ENCODE measurements at regions not wholly inside any gene's neighbourhood (a gene's known extent, or its start where the extent isn't known, plus 50 kb on each side); places are given as distances from the start of the nearest gene placed in this dataset.

DNA sequence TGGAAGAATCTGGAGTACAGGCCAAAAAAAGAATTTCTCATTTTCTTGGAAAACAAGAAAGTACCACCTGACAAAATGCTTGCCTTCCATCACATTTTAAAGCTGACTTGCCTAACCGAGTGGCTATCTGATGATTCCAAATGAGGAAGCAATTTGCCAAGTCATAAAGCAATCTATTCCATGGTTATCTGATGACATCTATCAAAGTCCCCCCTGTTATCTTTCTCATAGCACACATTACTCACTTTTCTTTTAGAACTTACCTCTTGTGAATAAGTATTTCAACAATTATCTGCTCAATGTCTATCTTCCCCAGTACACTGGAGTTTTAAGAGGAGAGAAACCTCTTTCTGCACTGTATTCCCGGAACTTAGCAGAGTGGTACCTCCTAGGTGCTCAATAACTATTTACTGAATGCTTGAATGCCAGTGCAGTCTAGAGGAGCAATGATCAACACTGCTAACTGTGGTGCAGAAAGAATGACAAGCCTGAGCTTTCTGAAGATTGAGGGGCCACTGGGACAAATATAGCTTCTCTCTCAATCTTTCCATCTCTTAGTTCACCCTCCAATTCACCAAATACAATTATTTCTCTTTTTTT lies 186.3 kb upstream of the ATP11B start:
- no peaks in the 10 kb centered on the region for H3K4me1 ChIP-seq (ENCODE audit: insufficient read depth)
- 46% methylated on average over 2 of the region's 2 CpGs for WGBS
- no peak overlapping the region for H3K27ac ChIP-seq (ENCODE audit: low read depth)

DNA sequence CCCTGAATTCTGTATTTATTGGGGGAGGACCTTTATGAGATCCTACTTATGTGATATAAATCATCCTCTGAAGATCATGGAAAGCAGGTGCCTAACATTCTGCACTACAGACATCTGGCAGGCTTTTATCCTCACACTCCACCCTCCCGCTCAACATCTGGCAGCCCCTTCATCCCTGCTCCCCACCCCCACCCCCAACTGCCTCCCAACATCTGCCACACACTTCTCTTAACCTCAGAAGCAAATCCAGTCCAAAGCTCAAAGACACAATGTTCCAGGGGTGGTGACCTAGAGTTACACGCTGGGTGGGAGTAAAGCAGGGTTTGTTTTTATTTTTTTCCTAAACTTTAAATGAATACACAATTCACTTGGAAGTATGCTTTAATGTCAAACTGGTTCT lies 184.5 kb upstream of the ATP11B start:
- DNase-seq (ENCODE audit: extremely low spot score): no peak
- WGBS: 26% methylated on average over 2 of the region's 2 CpGs
- H3K36me3 ChIP-seq (ENCODE audit: insufficient read depth): no peaks in the 10 kb centered on the region

More for the DNA sequence above, 186.3 kb upstream of the ATP11B start:
- Histone ChIP-seq H3K36me3 (ENCODE audit: insufficient read depth) (no peaks in the 10 kb centered on the region), H3K4me3 (ENCODE audit: low read depth, low read length) (no peak overlapping the region)
- DNase-seq (ENCODE audit: extremely low spot score): no peak

DNA sequence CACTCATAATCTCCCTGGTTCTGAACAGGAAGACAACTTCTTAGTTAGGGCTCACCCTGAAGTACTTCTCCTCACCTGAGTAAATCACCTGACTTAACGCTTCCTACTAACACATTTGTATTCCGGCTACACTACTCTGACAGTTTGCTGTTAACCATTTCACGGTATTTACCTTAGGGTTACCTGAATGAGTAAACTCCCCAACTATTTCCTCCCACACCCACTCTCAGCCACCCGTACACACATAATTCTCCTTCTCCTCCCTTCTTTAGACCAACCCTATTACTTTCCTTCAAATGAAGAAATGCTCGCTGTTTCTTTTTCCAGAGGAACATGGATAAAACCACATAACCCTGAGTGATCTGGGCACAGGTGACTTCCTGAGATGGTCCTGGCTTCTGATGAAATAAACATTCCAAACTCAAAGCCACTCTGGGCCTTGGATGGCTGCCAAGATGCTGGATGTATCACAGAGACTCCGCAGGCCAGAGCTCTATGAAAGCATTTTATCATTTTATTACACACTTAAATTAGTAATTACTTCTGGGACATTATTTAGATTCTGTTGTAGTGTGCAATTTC lies 183.6 kb upstream of the ATP11B start:
- WGBS: 49% methylated on average over 6 of the region's 6 CpGs
- Histone ChIP-seq H3K27ac (ENCODE audit: low read depth) (peak overlapping the region; percentile 23), H3K4me3 (ENCODE audit: low read depth, low read length) (no peak overlapping the region), H3K36me3 (ENCODE audit: insufficient read depth) (no peaks in the 10 kb centered on the region), H3K4me1 (ENCODE audit: insufficient read depth) (no peaks in the 10 kb centered on the region)
- no peak for DNase-seq (ENCODE audit: extremely low spot score)

More for the DNA sequence above, 184.5 kb upstream of the ATP11B start:
- no peak overlapping the region for H3K4me3 ChIP-seq (ENCODE audit: low read depth, low read length)
- no peaks in the 10 kb centered on the region for H3K4me1 ChIP-seq (ENCODE audit: insufficient read depth)
- no peak overlapping the region for H3K27ac ChIP-seq (ENCODE audit: low read depth)

DNA sequence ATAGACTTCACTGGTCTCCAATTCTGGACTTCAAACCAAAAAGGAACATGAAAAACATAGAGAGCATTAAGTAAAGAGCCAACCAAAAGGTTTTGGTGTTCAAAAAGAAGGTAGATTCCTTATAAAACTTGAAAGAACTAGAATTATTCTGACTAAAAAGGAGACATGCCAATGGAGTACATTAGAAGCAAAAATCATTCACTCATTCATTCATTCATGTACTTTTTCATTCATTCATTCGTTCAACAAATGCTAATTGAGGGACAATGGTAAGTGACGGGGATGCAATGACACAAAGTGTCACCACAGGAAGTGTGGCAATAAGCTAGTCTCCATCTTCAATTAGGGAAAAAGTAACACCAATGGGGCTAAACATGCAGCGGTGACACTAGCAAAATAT lies 181.0 kb upstream of the ATP11B start:
- no peaks in the 10 kb centered on the region for H3K36me3 ChIP-seq (ENCODE audit: insufficient read depth)
- H3K4me1 ChIP-seq (ENCODE audit: insufficient read depth): no peaks in the 10 kb centered on the region
- 83% methylated on average over 3 of the region's 3 CpGs for WGBS
- H3K27ac ChIP-seq (ENCODE audit: low read depth): no peak overlapping the region
- no peak overlapping the region for H3K4me3 ChIP-seq (ENCODE audit: low read depth, low read length)
- DNase-seq (ENCODE audit: extremely low spot score): no peak

DNA sequence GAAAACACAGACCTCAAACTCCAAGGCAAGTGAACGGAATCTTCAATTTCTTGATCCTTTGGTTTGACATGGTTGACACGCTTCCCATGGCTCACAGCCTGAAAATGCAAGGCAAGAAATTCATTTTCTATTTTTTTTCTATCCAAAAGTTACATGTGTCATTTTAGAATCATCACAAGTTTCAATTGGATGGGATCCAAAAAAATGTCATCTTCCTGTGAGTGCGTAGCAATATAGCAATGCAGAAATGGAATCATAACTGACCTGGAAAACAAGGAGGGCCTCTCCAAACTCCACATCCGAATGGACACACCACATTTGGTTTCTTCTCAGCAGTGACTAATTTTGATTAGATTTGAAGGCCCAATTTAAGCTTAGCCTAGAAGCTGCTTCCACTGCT lies 175.8 kb upstream of the ATP11B start:
- DNase-seq (ENCODE audit: extremely low spot score): no peak
- WGBS: 80% methylated on average over 4 of the region's 4 CpGs
- H3K36me3 ChIP-seq (ENCODE audit: insufficient read depth): no peaks in the 10 kb centered on the region

DNA sequence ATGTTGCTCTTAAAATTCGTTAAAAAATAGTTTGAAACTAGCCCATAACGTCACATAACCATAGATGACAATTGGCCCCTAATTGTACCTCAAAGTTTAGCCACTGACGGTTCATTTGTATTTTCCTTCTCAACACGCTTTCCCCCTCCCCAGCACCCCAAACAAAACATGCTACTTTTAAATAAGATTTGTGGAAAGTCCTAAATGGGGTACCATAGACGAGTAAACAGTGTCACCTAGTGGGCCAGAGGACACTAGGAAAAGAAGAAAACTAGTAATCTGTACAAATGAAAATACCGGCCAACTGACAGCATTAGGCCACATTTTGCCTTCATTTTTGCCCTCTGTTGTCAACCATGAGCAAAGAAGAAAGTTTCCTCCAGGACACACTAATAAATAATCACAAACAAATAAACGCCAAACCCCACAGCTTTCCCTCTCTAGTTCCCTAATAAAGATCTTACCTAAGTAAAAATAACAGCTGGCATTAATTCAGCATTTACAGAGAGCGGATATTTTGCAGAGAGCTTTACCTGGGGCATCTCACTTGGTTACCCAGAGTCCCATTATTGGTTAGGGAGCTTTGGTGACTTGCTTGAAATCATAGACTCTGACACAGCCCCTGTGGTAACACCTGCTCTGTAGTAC lies 175.1 kb upstream of the ATP11B start:
- H3K4me3 ChIP-seq (ENCODE audit: low read depth, low read length): no peak overlapping the region
- no peaks in the 10 kb centered on the region for H3K4me1 ChIP-seq (ENCODE audit: insufficient read depth)
- no peak for DNase-seq (ENCODE audit: extremely low spot score)
- no peaks in the 10 kb centered on the region for H3K36me3 ChIP-seq (ENCODE audit: insufficient read depth)
- no peak overlapping the region for H3K27ac ChIP-seq (ENCODE audit: low read depth)
- 32% methylated on average over 8 of the region's 8 CpGs for WGBS

More for the DNA sequence above, 175.8 kb upstream of the ATP11B start:
- Histone ChIP-seq H3K27ac (ENCODE audit: low read depth) (no peak overlapping the region), H3K4me3 (ENCODE audit: low read depth, low read length) (no peak overlapping the region), H3K4me1 (ENCODE audit: insufficient read depth) (no peaks in the 10 kb centered on the region)

DNA sequence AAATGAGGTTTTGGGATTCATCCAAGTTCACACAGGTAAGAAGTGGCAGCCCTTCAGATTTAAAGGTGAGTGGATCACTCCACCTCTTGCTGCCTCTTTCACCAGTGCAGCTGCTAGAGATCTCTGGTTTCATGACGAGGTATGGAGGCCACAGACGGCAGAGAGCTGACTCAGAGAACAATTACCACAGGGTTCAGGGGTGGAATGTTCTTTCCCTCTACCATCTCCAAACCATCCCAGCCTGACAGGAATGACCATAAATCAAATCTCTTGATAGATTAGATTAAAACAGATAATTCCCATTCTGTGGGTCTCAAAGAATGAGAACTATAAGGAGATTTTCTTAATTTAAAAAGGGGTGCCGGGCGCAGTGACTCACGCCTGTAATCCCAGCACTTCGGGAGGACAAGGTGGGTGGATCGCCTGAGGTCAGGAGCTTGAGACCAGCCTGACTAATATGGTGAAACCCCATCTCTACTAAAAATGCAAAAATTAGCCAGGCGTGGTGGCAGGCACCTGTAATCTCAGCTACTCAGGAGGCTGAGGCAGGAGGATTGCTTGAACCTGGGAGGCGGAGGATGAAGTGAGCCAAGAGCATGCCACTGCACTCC lies 174.2 kb upstream of the ATP11B start:
- no peak for DNase-seq (ENCODE audit: extremely low spot score)
- WGBS: 74% methylated on average over 9 of the region's 9 CpGs
- Histone ChIP-seq H3K36me3 (ENCODE audit: insufficient read depth) (no peaks in the 10 kb centered on the region), H3K4me3 (ENCODE audit: low read depth, low read length) (no peak overlapping the region), H3K27ac (ENCODE audit: low read depth) (no peak overlapping the region), H3K4me1 (ENCODE audit: insufficient read depth) (no peaks in the 10 kb centered on the region)

DNA sequence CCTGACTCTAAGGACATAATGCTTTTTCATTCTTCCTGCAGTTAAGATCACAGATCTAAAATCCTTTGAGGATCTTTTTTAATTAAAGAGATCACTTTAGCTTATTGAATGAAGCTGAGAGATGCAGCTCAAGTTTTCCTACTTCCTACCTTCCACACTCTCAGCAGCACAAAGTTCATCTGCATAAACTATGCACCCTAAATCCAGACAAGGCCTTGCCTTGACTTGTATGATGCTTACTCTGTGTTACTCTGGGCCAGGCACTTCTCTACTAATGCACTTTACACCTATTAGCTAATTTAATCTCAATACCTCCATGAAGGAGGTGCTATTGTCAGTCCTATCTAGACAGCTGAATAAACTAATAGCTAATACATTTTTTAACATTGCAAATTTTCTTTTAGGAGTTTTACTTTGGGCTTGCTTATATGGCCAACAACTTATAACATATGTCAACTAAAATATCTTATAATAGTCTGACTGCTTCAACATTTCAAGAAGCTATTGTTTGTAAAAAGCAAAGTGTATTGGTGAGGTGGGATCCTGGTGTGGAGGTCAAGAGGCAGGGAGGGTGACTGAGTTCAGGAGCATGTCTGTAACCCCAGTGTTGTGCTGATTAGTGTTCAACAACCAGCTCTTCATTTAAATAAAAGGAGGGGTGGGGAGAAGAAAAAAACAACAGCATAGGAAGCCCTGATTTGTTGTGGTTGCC lies 172.4 kb upstream of the ATP11B start:
- Histone ChIP-seq H3K4me1 (ENCODE audit: insufficient read depth) (no peaks in the 10 kb centered on the region), H3K36me3 (ENCODE audit: insufficient read depth) (no peaks in the 10 kb centered on the region)

DNA sequence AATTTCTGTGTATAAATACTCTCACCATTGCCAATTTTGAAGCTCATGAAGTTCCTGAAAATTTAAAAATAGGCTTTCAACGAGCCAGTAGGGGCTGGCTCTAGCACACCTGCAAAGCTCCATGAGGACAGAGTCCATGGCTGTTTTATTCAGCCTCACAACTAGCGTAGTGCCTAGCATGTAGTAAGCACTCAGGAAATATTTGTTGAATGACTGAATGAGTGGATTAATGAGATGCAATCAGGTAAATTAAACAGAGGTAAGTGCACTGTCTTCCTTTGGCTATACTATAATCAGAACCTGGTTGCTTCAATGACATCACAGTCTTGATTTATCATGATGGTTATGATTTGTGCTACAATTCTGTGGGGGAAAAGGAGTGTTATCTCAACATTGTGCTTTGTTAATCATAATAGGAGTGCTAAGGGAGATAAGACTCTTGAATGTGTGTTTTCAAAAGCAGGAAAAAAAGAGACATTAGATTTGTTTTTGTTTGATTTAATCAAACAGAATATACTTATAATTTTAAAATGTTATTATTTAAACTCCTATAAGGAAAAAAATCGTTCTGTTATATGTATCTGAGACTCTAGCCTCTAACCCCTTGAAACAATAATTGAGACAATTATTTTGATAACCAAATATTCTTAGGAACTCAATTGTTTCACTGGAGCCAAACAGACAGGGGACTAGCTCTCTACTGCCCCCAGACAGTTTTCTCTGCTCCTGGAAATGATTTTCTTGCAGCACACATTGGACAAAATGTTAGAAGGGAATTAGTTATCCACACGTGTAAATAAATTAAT lies 171.7 kb upstream of the ATP11B start:
- Histone ChIP-seq H3K4me3 (ENCODE audit: low read depth, low read length) (no peak overlapping the region), H3K36me3 (ENCODE audit: insufficient read depth) (no peaks in the 10 kb centered on the region), H3K27ac (ENCODE audit: low read depth) (no peak overlapping the region), H3K4me1 (ENCODE audit: insufficient read depth) (no peaks in the 10 kb centered on the region)
- DNase-seq (ENCODE audit: extremely low spot score): no peak
- 37% methylated on average over 4 of the region's 4 CpGs for WGBS

More for the DNA sequence above, 172.4 kb upstream of the ATP11B start:
- Histone ChIP-seq H3K27ac (ENCODE audit: low read depth) (no peak overlapping the region), H3K4me3 (ENCODE audit: low read depth, low read length) (no peak overlapping the region)
- DNase-seq (ENCODE audit: extremely low spot score): no peak

DNA sequence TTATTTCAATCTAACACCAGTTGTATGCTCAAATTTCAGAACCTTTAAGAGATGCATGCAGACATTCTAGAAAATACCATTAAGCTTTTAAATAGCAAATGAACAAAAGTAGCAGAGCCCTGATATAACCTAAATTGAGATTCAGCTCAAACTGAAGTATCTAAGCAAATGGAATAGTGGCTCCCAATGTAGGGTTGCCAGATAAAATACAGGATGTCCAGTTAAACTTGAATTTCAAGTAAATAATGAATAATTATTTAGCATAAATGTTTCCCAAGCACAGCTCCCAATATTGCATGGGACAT lies 171.1 kb upstream of the ATP11B start:
- H3K4me3 ChIP-seq (ENCODE audit: low read depth, low read length): no peak overlapping the region
- no peak for DNase-seq (ENCODE audit: extremely low spot score)
- H3K4me1 ChIP-seq (ENCODE audit: insufficient read depth): no peaks in the 10 kb centered on the region
- H3K27ac ChIP-seq (ENCODE audit: low read depth): no peak overlapping the region
- H3K36me3 ChIP-seq (ENCODE audit: insufficient read depth): no peaks in the 10 kb centered on the region

DNA sequence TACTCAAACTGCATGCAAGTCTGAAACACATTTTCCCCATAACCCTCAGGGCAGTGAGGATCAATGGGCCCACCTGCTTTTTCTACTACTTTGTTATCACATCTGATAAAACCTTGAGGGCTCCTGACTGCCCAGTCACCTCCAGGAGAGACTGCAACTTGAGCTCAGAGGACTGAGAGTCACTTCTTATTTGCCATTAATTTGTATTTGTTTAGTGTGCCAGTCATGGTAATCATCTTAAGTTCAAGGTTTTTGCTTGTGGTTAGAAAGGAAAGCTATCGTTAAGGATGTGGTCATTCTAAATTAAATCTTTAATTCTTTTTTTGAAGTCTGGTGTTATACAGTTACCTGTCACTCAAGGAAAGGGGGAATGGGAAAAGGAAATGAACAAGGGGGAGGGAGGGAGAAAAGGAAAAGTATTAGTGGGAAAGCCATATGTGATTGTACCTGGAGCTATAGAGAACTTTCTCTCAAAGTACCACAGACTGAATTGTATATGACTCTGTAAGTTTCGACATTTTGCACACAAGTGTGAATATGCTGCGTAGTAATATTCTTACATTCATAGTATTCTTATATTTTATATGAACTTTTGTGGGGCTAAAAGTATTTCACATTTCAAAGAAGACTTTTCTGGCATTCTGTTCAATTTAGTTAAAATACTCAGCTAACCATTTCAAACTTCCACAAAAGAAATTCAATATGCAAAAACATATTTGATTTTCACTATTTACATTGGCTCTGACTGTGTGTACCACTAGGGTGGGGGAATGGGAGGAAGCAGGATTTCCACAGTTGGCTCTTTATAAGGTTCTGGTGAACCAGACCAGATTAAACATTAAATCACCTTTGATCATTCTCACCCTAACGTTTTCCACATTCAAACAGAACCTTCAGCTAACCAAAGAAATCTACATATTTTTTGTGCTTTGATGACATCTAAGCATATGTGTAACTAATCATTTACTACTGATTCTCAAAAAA lies 166.5 kb upstream of the ATP11B start:
- H3K36me3 ChIP-seq (ENCODE audit: insufficient read depth): no peaks in the 10 kb centered on the region
- 78% methylated on average over 4 of the region's 4 CpGs for WGBS
- no peak overlapping the region for H3K4me3 ChIP-seq (ENCODE audit: low read depth, low read length)
- DNase-seq (ENCODE audit: extremely low spot score): no peak
- H3K27ac ChIP-seq (ENCODE audit: low read depth): no peak overlapping the region
- H3K4me1 ChIP-seq (ENCODE audit: insufficient read depth): no peaks in the 10 kb centered on the region

DNA sequence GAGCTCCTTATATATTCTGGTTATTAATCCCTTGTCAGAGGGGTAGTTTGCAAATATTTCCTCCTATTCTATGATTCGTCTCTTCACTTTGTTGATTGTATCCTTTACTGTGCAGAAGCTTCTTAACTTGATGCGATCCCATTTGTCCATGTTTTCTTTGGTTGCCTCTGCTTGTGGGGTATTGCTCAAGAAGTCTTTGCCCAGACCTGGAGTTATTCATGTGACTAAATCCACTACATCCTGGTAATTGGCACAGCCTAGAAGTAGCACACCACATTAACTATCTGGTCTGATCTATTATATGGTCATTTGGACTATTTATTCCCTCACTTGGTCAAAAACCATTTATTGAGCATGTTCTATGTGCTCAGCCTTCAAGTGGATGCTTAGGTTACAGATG lies 164.8 kb upstream of the ATP11B start:
- WGBS: 87% methylated on average over 2 of the region's 2 CpGs
- no peak overlapping the region for H3K27ac ChIP-seq (ENCODE audit: low read depth)
- H3K36me3 ChIP-seq (ENCODE audit: insufficient read depth): no peaks in the 10 kb centered on the region
- H3K4me3 ChIP-seq (ENCODE audit: low read depth, low read length): no peak overlapping the region
- no peak for DNase-seq (ENCODE audit: extremely low spot score)
- H3K4me1 ChIP-seq (ENCODE audit: insufficient read depth): no peaks in the 10 kb centered on the region
